Body of pancreas (tissue), 4 donors: ENCODE measurements at regions not wholly inside any gene's neighbourhood (a gene's known extent, or its start where the extent isn't known, plus 50 kb on each side); places are given as distances from the start of the nearest gene placed in this dataset.

Experiments
- ATAC-seq: fragments of 150-250 bp; one replicate; pipeline ENCODE4 v1.9.1; 2016
- DNase-seq, 4 donors: peaks; one replicate each; pipeline ENCODE4 v3.0.0-alpha.2; 2019
- H3K27ac ChIP-seq, 4 donors: fragments of 200-600 bp; sonication (generic); 1 replicate in 3 of 4; 2 replicates in 1 of 4; pipeline versions ENCODE4 v1.5.1 to v1.6.1; 2016 to 2019; ENCODE audit warnings: mild to moderate bottlenecking in 1 of 4, mixed read lengths in 1 of 4, moderate library complexity in 1 of 4
- H3K27me3 ChIP-seq, 2 donors: fragments of 200-600 bp; sonication (generic); one replicate each; pipeline ENCODE4 v1.6.0; 2016; ENCODE audit warnings: mild to moderate bottlenecking in 1 of 2
- H3K36me3 ChIP-seq, 2 donors: fragments of 200-600 bp; sonication (generic); replicated peaks in 1 of 2; 2 replicates each; pipeline ENCODE4 v1.5.1; 2016; ENCODE audit warnings: low read depth in 2 of 2; ENCODE audit not compliant: insufficient read depth in 1 of 2
- H3K4me1 ChIP-seq: fragments of 200-600 bp; sonication (generic); one replicate; pipeline ENCODE4 v1.6.0; 2016
- H3K4me3 ChIP-seq, 2 donors: fragments of 200-600 bp; sonication (generic); 1 replicate in 1 of 2; 2 replicates in 1 of 2; pipeline ENCODE4 v1.5.1; 2016 to 2019
- H3K9me3 ChIP-seq, 3 donors: fragments of 200-600 bp; sonication (generic); 1 replicate in 2 of 3; 2 replicates in 1 of 3; pipeline ENCODE4 v1.5.1; 2016
- POLR2A ChIP-seq, 3 donors: fragments of 450-650 bp; IDR thresholded peaks; one replicate each; pipeline ENCODE4 v1.6.1; 2016; ENCODE audit warnings: antibody characterized with exemption in 3 of 3, mild to moderate bottlenecking in 2 of 3
- WGBS, 2 donors: methylation state at CpG; one replicate each; pipeline ENCODE4 v1.1.5; 2017; 5-methylcytosine and 5-hydroxymethylcytosine counted together
- intact Hi-C: fragments of 100-400 bp; cut with DNase I; formaldehyde crosslinking; loops from one replicate; pipeline ENCODE4 v1.15.1; 2023
- TF ChIP-seq, protein P1 (sequence below), 7 experiments: fragments of 450-650 bp in 4 of 7; fragments of 200-600 bp in 3 of 7; sonication (generic) in 3 of 7; IDR thresholded peaks; one replicate each; pipeline ENCODE4 v1.5.1; 2016 to 2019; ENCODE audit warnings: antibody characterized with exemption in 7 of 7

DNA sequence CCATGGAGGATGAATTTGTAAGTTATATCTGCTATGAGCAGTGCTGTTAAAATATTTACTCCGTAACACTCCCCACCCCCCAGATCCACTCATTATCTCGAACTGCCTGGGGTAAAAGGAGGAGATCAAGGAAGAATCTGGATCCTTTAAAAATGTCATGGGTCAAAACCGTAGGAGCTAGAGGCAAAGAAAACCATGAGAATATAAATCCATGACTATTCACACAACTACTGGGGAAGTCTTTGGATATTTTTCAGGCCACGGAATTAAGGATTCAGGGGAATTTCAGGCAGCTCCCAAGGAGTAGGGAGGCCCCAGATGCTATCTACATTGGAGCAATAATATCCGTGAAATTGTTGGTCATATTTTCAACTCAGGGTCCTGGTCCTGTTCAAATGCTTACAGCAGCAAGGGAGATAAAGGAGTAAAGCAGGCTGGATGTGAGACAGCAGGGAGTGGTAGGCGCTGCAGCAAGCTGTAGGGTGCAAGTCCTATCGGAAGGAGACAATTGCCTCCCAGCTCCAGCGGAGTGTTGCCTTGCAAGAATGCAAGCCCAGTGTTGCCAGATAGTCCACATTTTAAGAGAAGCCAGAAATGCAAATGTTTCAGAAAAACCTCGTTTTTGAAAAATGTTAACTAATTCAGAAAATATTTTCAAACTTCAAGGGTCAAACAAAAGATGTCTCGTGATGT is 116.2 kb upstream of the KIT start:
- TF ChIP-seq, protein P1, sequence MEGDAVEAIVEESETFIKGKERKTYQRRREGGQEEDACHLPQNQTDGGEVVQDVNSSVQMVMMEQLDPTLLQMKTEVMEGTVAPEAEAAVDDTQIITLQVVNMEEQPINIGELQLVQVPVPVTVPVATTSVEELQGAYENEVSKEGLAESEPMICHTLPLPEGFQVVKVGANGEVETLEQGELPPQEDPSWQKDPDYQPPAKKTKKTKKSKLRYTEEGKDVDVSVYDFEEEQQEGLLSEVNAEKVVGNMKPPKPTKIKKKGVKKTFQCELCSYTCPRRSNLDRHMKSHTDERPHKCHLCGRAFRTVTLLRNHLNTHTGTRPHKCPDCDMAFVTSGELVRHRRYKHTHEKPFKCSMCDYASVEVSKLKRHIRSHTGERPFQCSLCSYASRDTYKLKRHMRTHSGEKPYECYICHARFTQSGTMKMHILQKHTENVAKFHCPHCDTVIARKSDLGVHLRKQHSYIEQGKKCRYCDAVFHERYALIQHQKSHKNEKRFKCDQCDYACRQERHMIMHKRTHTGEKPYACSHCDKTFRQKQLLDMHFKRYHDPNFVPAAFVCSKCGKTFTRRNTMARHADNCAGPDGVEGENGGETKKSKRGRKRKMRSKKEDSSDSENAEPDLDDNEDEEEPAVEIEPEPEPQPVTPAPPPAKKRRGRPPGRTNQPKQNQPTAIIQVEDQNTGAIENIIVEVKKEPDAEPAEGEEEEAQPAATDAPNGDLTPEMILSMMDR (IDR thresholded peaks at IDR 0.05): no peak
- TF ChIP-seq POLR2A (IDR thresholded peaks at IDR 0.05): no peak
- Histone ChIP-seq H3K27ac (no peak overlapping the region), H3K27me3 (no peaks in the 10 kb centered on the region), H3K36me3 (no peaks in the 10 kb centered on the region), H3K9me3 (no peaks in the 10 kb centered on the region), H3K4me1 (peaks cover 7% of the 10 kb centered on the region), H3K4me3 (no peak overlapping the region)
- WGBS, 2 donors: 49 to 62% methylated on average over 10 of the region's 10 CpGs
- intact Hi-C loops: no loop called here
- ATAC-seq (no peak), DNase-seq (no peak)

DNA sequence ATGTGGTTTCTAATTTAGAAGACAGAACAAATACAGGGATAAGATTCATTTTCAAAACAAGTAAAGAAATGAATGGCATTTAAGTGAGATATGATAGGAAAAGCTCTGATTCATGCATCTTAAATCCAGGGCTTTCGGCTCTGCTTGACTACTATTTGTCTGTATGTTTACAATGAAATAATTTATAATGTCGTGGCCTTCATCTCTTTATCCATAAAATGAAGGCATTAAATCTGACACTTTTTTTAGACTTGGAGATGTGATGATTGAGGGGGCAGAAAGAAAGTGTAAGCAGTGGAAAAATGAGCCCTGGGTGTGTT is 115.7 kb upstream of the KIT start:
- H3K36me3 ChIP-seq: no peaks in the 10 kb centered on the region
- H3K4me1 ChIP-seq: peaks cover 7% of the 10 kb centered on the region
- H3K4me3 ChIP-seq: no peak overlapping the region
- no peak overlapping the region for H3K27ac ChIP-seq
- 48 to 50% methylated on average over 2 of the region's 2 CpGs for WGBS, 2 donors
- intact Hi-C loops: no loop called here
- no peak for TF ChIP-seq POLR2A (IDR thresholded peaks at IDR 0.05)
- TF ChIP-seq, protein P1 (IDR thresholded peaks at IDR 0.05): no peak
- H3K9me3 ChIP-seq: no peaks in the 10 kb centered on the region
- H3K27me3 ChIP-seq: no peaks in the 10 kb centered on the region
- no peak for ATAC-seq
- no peak for DNase-seq

DNA sequence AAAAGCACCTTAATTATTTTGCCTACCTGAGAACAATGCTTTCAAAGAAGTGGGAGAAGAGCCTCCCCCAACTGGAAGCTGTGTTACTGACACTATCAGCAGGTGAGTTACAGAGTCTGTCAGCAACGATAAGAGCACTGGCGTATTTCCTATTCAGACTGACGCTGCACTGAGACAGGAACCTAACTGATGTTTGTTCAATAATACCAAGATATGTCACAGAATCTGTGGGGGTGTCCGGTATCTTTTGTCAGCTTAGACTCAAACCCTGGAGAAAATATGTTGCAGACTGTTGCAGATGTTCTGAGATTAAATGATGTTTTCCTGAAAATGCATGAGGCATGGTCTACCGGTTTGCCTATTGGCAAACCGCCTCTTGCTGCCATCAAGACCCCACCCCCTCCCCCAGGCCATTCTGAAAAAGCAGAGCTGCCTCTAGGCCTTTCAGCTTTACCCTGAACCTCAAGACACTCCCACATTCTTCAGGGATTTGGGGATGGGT is 115.2 kb upstream of the KIT start:
- peaks cover 11% of the 10 kb centered on the region for H3K4me1 ChIP-seq
- H3K27me3 ChIP-seq: no peaks in the 10 kb centered on the region
- no peak overlapping the region for H3K27ac ChIP-seq
- H3K9me3 ChIP-seq: no peaks in the 10 kb centered on the region
- intact Hi-C loops: no loop called here
- no peak overlapping the region for H3K4me3 ChIP-seq
- ATAC-seq (no peak), DNase-seq (no peak)
- 26 to 47% methylated on average over 6 of the region's 6 CpGs for WGBS, 2 donors
- TF ChIP-seq, protein P1 (IDR thresholded peaks at IDR 0.05): no peak
- no peak for TF ChIP-seq POLR2A (IDR thresholded peaks at IDR 0.05)
- H3K36me3 ChIP-seq: no peaks in the 10 kb centered on the region

DNA sequence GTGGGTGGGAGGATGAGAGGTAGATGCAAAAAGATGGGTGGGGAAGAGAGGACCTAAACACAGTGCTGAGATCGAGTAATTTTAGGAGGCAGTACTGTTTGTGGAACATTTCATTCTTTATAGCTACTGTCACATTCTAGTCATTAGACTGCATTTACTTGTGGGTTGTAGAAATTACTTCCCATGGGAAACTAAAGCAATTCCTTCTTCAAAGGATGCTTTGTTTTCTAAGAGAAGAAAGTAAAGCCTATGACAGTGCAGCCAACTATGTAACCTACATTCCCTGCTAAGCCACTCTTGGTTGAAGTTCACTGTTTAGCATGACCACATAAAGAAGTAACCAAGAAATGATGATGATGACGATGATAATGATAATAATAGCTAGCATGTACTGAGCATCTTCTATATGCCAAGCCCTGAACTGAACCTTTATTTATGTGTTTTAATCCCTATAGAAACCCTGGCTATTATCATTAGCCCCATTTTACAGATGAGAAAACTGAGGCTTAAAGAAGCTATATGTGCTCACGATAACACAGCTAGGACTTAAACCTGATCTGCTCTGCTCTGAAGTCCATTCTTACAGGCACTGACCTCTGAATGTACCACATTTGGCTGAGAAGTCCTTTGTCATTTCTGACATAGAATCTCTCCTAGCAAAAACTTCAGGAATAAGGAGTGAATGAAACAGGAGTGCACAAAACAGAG is 114.5 kb upstream of the KIT start:
- Histone ChIP-seq H3K9me3 (no peaks in the 10 kb centered on the region), H3K4me1 (peaks cover 17% of the 10 kb centered on the region), H3K27ac (no peak overlapping the region), H3K27me3 (no peaks in the 10 kb centered on the region), H3K4me3 (no peak overlapping the region), H3K36me3 (no peaks in the 10 kb centered on the region)
- ATAC-seq (no peak), DNase-seq (no peak)
- TF ChIP-seq POLR2A (IDR thresholded peaks at IDR 0.05): no peak
- TF ChIP-seq, protein P1 (IDR thresholded peaks at IDR 0.05): no peak
- 56 to 59% methylated on average over 3 of the region's 3 CpGs for WGBS, 2 donors
- intact Hi-C loops: no loop called here
